ENCODE measurements at regions not wholly inside any gene's neighbourhood (a gene's known extent, or its start where the extent isn't known, plus 50 kb on each side); places are given as distances from the start of the nearest gene placed in this dataset.

DNA sequence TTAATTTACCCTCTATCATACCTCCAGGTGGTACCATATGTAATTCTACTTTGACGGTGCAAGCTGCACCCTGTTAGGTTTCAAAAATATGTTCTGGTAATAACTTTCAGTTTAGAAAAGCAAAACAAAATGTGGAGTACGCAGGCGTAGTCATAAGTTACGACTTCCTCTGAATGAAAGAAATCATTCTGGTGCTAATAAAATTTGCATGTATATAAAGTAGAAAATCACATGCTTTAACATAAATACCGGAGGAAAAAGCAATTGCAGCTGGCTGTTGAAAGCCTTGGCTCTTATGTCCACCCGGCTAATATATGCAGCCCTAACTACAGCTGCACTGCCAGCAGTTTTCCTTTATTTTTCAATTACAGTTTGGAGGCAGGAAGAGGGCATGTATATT lies 65.2 kb upstream of the TMPRSS15 start:
- TF ChIP-seq, protein P1, sequence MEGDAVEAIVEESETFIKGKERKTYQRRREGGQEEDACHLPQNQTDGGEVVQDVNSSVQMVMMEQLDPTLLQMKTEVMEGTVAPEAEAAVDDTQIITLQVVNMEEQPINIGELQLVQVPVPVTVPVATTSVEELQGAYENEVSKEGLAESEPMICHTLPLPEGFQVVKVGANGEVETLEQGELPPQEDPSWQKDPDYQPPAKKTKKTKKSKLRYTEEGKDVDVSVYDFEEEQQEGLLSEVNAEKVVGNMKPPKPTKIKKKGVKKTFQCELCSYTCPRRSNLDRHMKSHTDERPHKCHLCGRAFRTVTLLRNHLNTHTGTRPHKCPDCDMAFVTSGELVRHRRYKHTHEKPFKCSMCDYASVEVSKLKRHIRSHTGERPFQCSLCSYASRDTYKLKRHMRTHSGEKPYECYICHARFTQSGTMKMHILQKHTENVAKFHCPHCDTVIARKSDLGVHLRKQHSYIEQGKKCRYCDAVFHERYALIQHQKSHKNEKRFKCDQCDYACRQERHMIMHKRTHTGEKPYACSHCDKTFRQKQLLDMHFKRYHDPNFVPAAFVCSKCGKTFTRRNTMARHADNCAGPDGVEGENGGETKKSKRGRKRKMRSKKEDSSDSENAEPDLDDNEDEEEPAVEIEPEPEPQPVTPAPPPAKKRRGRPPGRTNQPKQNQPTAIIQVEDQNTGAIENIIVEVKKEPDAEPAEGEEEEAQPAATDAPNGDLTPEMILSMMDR (conservative IDR thresholded peaks at IDR 0.05 in 1 of 2, IDR thresholded peaks at IDR 0.05 in 1 of 2; ENCODE audit: extremely low read depth in 1 of 2, insufficient read depth in 1 of 2, low read depth in 1 of 2, low read length in 2 of 2) = no peak
- no peak for TF ChIP-seq EZH2 (IDR thresholded peaks at IDR 0.05; ENCODE audit: borderline replicate concordance, low read length)

Measured in mammary epithelial cell (primary cell).